Pulmonary artery endothelial cell (primary cell): ENCODE measurements at regions not wholly inside any gene's neighbourhood (a gene's known extent, or its start where the extent isn't known, plus 50 kb on each side); places are given as distances from the start of the nearest gene placed in this dataset.
A peak's percentile ranks its signal among the peaks of the same experiment; 100 is the strongest.

Experiments used
- DNase-seq: peaks from one replicate; pipeline ENCODE4 v3.0.0-alpha.2; 2011; ENCODE audit warnings: low read depth, low spot score

DNA sequence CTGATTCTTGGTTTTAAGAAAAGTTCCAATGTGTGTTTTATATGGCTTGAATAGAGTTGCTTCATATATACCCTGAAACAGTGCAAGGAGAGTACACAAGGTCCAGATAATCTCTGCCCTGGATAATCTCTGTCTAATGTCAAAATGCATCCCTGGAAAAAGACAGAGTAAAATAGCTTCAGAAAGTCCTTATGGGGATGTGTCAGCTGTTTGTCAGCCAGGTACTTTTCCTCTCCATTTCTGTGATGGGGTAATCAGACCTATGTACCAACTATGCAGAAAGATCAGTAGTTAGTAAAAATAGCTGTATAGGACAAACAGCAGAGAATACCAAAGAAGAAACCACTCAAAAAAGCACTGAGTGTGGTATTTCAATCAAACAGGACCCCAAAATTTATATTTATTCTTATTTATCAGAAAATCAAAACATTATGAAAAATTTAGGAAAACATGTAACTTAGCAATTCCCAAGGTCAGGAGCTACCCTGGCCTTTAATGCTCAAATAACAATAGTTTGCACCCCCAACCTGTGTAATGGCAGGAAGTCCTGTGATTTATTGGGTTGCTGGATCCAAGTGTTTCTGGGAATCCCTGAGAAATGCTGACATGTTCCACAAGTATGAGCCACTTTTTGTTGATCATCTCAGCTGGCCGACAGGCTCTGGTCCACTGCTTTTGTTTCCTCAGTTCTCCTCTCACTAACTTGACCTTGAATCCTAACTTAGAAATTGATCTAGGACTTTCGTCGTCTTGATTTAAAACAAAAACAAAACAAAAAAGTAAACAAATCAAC is 69.6 kb downstream of the MDH1 start:
- peak; percentile 4 for DNase-seq

DNA sequence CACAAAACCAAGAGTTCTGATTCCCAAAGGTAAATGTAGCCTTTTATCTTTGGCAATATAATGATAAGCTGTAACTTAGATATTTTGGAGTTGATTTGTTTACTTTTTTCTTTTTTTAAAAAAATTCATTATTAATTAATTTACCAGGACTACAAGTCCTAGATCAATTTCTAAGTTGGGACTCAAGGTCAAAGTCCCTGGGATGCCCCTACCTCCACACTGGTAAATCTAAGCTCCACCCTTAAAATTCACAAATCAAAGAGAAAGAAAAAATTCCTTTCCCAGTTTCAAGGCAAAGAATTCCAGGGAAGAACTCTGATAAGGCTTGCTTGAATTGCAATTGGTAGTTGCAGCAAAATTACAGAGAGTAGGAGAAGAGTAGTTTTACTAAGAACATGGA is 71.3 kb downstream of the MDH1 start:
- DNase-seq, result no peak

DNA sequence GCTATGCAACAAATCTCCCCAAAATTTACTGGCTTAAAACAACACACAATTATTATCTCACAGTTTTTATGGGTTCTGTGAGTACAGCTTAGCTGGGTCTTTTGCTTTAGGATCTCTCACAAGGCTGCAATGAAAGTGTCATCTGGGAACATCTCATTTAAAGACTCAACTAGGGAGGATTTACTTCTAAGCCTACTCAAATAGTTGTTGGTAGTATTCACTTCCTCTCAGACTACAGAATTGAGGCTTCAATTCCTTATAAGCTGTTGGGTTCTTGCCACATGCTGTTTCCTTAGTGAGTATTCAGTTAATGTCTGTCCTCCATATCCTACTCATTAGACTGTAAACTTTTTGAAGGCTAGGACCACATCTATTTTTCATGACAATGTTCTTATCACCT is 72.3 kb downstream of the MDH1 start:
- peak; percentile 8 for DNase-seq

- no peak for DNase-seq
These were observed 73.5 kb downstream of the MDH1 start for GRCh38 chr2:63662028-63662804.

GRCh38 chr2:63663013-63663864 is 74.5 kb downstream of the MDH1 start:
- no peak for DNase-seq

GRCh38 chr2:63665091-63665490 is 76.3 kb downstream of the MDH1 start:
- DNase-seq, result no peak

- no peak for DNase-seq
These were observed 77.2 kb downstream of the MDH1 start for GRCh38 chr2:63665846-63666475.

DNA sequence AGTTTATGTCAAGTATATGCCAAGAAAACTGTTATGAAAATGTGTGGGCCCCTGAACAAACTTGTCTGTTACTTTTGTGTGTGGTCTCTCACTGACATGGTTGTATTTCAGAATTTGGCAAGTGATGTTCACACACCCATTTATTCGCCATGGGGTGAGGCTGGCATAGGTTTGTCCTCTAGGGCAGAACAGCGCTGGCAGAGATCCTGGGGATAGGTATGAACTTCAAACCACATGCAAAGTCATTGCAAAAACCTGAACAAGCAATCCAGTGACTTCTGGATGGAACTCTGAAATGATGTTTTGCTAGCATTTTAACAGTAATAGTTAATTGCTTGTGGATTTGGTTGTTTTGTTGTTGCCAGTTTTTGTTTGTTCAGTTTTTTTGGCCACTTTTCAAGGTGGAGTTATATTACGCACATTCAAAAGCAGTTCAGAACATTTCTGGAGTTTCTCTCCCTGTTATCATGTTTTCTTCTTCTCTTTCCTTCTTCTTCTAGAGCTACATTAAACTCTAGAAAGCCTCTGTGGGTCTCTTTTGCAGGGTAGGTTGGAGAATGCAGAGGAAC is 78.5 kb downstream of the MDH1 start:
- no peak for DNase-seq

- no peak for DNase-seq
These were observed 79.2 kb downstream of the MDH1 start for GRCh38 chr2:63668000-63668399.

GRCh38 chr2:63668466-63668865 is 79.7 kb downstream of the MDH1 start:
- no peak for DNase-seq

- no peak for DNase-seq
These were observed 80.8 kb downstream of the MDH1 start for GRCh38 chr2:63669596-63669995.

GRCh38 chr2:63673865-63674533 is 85.2 kb downstream of the MDH1 start:
- DNase-seq, result no peak

DNA sequence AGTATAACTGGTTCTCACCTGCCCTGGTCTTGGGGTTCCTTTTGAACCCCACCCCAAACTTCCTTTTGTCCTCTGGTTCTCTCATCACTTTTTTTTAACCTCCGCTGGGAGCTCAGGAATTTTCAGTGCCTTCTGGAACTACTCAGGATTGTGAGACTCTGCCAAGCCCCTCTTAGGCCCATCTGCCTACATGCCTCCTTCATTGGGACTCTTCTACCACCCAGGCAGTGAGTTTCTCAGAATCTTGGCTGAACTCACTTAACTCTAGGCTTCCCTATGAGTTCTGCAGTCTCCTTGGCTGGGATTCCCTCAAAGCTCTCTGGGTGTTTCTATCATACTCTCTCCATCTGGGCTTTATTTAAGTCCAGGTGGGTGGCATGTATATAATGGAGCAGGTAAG is 86.3 kb downstream of the MDH1 start:
- no peak for DNase-seq

DNA sequence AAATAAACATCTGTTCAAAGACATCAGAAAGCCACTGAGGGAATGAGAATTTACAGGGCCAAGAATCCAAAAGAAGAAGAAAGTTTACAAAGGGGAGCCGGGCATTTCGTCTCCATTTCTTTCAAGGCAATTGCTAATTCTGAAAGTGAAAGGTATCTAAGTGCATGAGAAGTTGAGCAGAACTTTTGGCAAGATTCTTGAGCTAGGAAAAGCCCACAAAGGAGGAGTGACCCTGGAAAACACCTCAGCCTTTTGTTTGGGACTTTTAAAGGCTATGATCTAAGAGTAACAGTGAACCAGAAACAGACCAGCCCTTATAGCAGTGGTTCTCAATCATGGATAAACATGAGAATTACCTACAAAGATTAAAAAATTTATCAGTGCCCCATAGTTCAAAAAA is 87.4 kb downstream of the MDH1 start:
- no peak for DNase-seq

DNA sequence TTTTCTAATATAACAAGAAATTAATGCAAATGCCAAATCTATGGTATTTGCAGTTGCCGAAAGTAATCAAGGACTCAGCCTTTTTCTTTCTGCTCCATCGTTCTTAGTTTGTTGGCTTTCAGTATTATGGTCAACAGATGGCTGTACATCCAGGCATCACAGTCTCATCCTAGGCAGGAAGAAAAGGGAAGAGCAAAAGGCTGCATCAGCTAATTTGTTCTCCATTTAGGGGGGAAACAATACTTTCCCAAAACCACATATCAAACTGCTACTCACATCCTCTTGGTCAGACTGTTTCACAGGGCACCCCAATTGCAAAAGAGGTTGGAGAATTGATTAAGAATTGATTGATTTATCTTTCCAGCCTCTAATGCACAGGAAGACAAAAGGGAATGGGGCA is 89.3 kb downstream of the MDH1 start:
- no peak for DNase-seq

DNA sequence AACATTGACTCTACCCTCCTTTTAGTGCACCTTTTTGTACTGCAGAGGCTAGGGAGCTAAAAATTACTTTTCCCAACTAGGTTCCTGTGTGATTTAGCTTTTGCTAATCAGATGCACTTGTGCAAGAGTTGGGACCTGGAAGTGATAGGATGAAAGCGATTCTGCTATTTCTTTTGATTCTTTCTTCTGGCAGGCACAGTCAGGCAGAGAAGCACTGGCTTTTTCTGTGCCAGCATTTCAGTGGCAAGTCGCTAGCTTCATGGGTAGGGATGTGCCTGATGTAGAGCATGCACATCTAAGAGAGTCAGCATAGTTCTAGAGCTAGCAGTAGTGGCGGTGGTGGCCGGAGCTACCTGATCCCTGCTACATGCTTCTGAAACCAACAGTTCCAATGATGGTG is 89.8 kb downstream of the MDH1 start:
- DNase-seq, result no peak

GRCh38 chr2:63679252-63679855 is 90.6 kb downstream of the MDH1 start:
- no peak for DNase-seq

DNA sequence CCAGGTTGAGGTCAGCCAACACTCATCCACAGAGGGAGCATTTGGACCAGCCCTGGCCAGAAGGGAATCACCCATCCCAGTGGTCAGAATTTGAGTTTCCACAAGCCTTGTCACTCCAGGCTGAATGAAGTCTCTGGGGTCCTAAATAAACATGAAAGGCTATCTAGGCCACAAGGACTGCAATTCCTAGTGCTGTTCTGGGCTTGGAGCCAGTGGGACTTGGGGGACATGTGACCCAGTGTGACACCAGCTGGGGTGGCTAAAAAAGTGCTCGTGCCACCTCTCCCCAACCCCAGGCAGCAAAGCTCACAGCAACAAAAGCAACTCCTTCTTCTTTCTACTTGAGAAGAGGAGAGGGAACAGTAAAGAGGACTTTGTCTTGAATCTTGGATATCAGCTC is 91.7 kb downstream of the MDH1 start:
- DNase-seq, result no peak

DNA sequence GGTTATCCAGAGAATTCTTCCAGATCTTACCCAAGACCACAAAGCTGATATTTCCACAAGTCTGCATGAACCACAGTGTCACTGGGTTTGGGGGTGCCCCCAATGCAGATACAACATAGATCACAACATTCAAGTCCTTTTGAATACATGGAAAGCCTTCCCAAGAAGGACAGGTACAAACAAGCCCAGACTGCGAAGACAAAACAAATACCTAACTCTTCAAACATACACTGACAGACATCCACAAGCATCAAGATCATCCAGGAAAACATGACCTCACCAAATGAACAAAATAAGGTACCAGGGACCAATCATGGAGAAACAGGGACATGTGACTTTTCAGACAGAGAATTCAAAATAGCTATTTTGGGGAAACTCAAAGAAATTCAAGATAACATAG is 93.1 kb downstream of the MDH1 start:
- DNase-seq, result no peak

DNA sequence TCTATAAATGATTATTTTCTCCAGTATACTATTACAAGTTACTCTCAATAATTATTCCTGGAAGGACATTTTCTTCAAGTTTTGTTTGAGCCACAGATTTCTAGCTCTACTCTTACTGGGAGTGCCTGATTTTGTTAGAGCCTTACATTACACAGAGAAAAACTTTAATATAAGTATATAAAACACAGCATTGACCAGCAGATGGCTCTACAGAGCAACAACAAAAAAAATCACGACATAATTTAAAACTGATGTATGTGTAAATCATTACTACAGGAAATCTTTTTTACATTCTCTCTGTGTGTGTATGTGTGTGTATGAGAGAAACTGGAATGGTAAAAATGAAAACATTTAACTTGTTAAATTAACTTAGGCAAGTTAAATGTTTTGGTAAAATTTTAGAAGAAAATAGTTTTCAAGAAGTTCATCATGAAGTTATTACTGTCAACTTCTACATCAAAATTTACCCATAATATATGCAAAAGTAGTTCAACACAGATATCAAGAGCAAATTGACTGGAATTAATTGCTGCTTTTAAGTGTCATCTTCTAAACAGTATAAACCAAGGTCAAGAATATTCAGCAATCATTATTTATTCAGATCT is 103.3 kb downstream of the MDH1 start:
- DNase-seq, result peak; percentile 4
